B cell (primary cell): ENCODE measurements at regions not wholly inside any gene's neighbourhood (a gene's known extent, or its start where the extent isn't known, plus 50 kb on each side); places are given as distances from the start of the nearest gene placed in this dataset.

Source experiments
- ATAC-seq: fragments of 200-7000 bp; cut with Tn5 transposase; one replicate; pipeline ENCODE4 v1.10.0; 2021; ENCODE audit warnings: low read depth, mild to moderate bottlenecking, moderate number of reproducible peaks, moderate library complexity
- CTCF ChIA-PET: fragments of 350-600 bp; sonication (Branson Sonifier 250); formaldehyde crosslinking; loops from one replicate; lab custom pipeline; 2021; ENCODE audit warnings: antibody characterized with exemption, inconsistent platforms; lab: Charles Lee
- POLR2A ChIA-PET: fragments of 350-600 bp; sonication (Branson Sonifier 250); formaldehyde crosslinking; loops from one replicate; lab custom pipeline; 2021; ENCODE audit warnings: antibody characterized with exemption; lab: Charles Lee
- DNase-seq: peaks from one replicate; pipeline ENCODE4 v3.0.0; 2013
- H2AFZ ChIP-seq: 2 replicates; pipeline ENCODE4 v1.6.1; 2012; ENCODE audit warnings: mild to moderate bottlenecking, low read depth, low read length; ENCODE audit not compliant: insufficient read depth, poor library complexity, severe bottlenecking
- H3K27ac ChIP-seq, 2 donors: 1 replicate in 1 of 2; 2 replicates in 1 of 2; pipeline ENCODE4 v1.5.1; 2012 to 2013; ENCODE audit warnings: low read length in 2 of 2, mild to moderate bottlenecking in 2 of 2, moderate library complexity in 1 of 2
- H3K27me3 ChIP-seq, 4 experiments: fragments of 200-600 bp in 1 of 4; sonication (generic) in 1 of 4; replicated peaks in 1 of 4; 1 replicate in 2 of 4; 2 replicates in 2 of 4; pipeline versions ENCODE4 v1.6.1 to v1.7.0; 2013 to 2016; ENCODE audit warnings: low read length in 3 of 4, mild to moderate bottlenecking in 2 of 4, mixed read lengths in 1 of 4, moderate library complexity in 1 of 4; ENCODE audit not compliant: insufficient read depth in 4 of 4, control insufficient read depth in 3 of 4; ENCODE audit errors: control extremely low read depth in 1 of 4
- H3K36me3 ChIP-seq, 2 experiments: replicated peaks in 1 of 2; 1 replicate in 1 of 2; 2 replicates in 1 of 2; pipeline versions ENCODE4 v1.6.1 to v1.7.1; 2013; ENCODE audit warnings: low read length in 1 of 2; ENCODE audit not compliant: insufficient read depth in 2 of 2, control insufficient read depth in 1 of 2; ENCODE audit errors: control extremely low read depth in 1 of 2, extremely low read depth in 1 of 2
- H3K4me1 ChIP-seq, 2 donors: fragments of 200-600 bp in 1 of 2; sonication (generic) in 1 of 2; 1 replicate in 1 of 2; 2 replicates in 1 of 2; pipeline versions ENCODE4 v1.5.1 to v1.6.1; 2013 to 2017; ENCODE audit warnings: low read length in 2 of 2; ENCODE audit not compliant: control insufficient read depth in 2 of 2, insufficient read depth in 2 of 2
- H3K4me2 ChIP-seq: replicated peaks from 2 replicates; pipeline ENCODE3; 2012; ENCODE audit warnings: mild to moderate bottlenecking, low read depth, low read length; ENCODE audit not compliant: poor library complexity, severe bottlenecking
- H3K4me3 ChIP-seq, 5 experiments: fragments of 200-600 bp in 1 of 5; sonication (generic) in 1 of 5; 1 replicate in 3 of 5; 2 replicates in 2 of 5; pipeline versions ENCODE4 v1.5.1 to v1.7.0; 2011 to 2016; ENCODE audit warnings: low read length in 4 of 5, mild to moderate bottlenecking in 4 of 5, low read depth in 2 of 5, control low read depth in 1 of 5, moderate library complexity in 1 of 5; ENCODE audit not compliant: insufficient read depth in 1 of 5; ENCODE audit errors: control extremely low read depth in 1 of 5, extremely low read depth in 1 of 5
- H3K79me2 ChIP-seq: fragments of 200-600 bp; sonication (generic); one replicate; pipeline ENCODE4 v1.6.0; 2016; ENCODE audit warnings: low read length; ENCODE audit not compliant: control insufficient read depth, insufficient read depth
- H3K9ac ChIP-seq: fragments of 200-600 bp; sonication (generic); 2 replicates; pipeline ENCODE4 v1.6.1; 2017; ENCODE audit warnings: mild to moderate bottlenecking, low read length, moderate library complexity
- H3K9me3 ChIP-seq, 3 donors: one replicate each; pipeline versions ENCODE4 v1.6.1 to v1.7.1; 2013; ENCODE audit warnings: low read length in 2 of 3; ENCODE audit not compliant: control insufficient read depth in 2 of 3, insufficient read depth in 1 of 3; ENCODE audit errors: control extremely low read depth in 1 of 3
- H4K20me1 ChIP-seq: 2 replicates; pipeline ENCODE4 v1.6.0; 2012; ENCODE audit warnings: mild to moderate bottlenecking, low read length; ENCODE audit not compliant: insufficient read depth, control insufficient read depth, poor library complexity, severe bottlenecking
- H3K27ac Mint-ChIP-seq: one replicate; pipeline ENCODE4 v1.8.0; 2021; ENCODE audit warnings: mixed read lengths
- H3K27me3 Mint-ChIP-seq: one replicate; pipeline ENCODE4 v1.8.0; 2021; ENCODE audit warnings: mixed read lengths
- H3K4me1 Mint-ChIP-seq: one replicate; pipeline ENCODE4 v1.8.0; 2021; ENCODE audit warnings: mixed read lengths
- H3K4me3 Mint-ChIP-seq: one replicate; pipeline ENCODE4 v1.8.0; 2021; ENCODE audit warnings: mixed read lengths
- H3K9me3 Mint-ChIP-seq: one replicate; pipeline ENCODE4 v1.8.0; 2022; ENCODE audit warnings: mixed read lengths; ENCODE audit not compliant: insufficient read depth
- EZH2 ChIP-seq: IDR thresholded peaks from 2 replicates; pipeline ENCODE4 v1.6.1; 2012; ENCODE audit warnings: borderline replicate concordance, low read depth, mild to moderate bottlenecking, moderate library complexity, low read length; ENCODE audit not compliant: insufficient read depth, poor library complexity, severe bottlenecking
- WGBS: methylation state at CpG from one replicate; pipeline ENCODE4 v1.1.5; 2013; ENCODE audit warnings: missing lambda C conversion rate; ENCODE audit not compliant: insufficient coverage; 5-methylcytosine and 5-hydroxymethylcytosine counted together
- intact Hi-C: fragments of 100-400 bp; cut with micrococcal nuclease; formaldehyde crosslinking; loops from one replicate; pipeline ENCODE4 v1.10.0; 2022
- TF ChIP-seq, protein P1 (sequence below): fragments of 200-600 bp; IDR thresholded peaks from one replicate; pipeline ENCODE4 v1.8.0; 2022; ENCODE audit warnings: antibody characterized with exemption, mild to moderate bottlenecking

DNA sequence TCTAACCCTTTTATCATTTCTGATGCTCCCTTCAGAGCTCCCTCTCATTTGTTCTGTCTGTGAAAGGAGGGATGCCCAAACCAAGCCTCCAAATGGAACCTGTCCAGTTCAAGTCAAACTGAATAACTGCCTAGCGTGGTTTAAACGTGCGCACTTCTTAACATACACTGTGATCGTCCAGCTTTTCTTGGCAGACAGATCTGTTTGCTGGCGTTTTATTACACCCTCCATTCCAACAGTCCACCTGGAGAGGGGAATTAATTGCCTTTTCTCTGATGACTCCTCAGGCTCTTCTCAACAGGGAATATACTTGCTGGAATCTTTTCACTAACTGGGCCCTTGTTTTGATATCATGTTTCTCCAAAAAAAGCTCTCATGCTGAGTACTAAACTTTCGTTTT lies 379.2 kb upstream of the POU3F3 start:
- Histone ChIP-seq H3K9me3 (no peaks in the 10 kb centered on the region), H3K4me2 (no peak overlapping the region), H3K4me3 (no peak overlapping the region), H3K36me3 (no peaks in the 10 kb centered on the region), H2AFZ (no peak overlapping the region), H3K27me3 (no peaks in the 10 kb centered on the region), H3K27ac (no peak overlapping the region), H3K79me2 (no peaks in the 10 kb centered on the region), H3K9ac (no peak overlapping the region), H4K20me1 (no peaks in the 10 kb centered on the region), H3K4me1 (no peaks in the 10 kb centered on the region)
- H3K9me3 Mint-ChIP-seq: no peaks in the 10 kb centered on the region
- no peak overlapping the region for H3K4me3 Mint-ChIP-seq
- intact Hi-C loops: no loop called here
- POLR2A ChIA-PET: no interaction called here
- no peak overlapping the region for H3K27ac Mint-ChIP-seq
- ATAC-seq: no peak
- TF ChIP-seq, protein P1, sequence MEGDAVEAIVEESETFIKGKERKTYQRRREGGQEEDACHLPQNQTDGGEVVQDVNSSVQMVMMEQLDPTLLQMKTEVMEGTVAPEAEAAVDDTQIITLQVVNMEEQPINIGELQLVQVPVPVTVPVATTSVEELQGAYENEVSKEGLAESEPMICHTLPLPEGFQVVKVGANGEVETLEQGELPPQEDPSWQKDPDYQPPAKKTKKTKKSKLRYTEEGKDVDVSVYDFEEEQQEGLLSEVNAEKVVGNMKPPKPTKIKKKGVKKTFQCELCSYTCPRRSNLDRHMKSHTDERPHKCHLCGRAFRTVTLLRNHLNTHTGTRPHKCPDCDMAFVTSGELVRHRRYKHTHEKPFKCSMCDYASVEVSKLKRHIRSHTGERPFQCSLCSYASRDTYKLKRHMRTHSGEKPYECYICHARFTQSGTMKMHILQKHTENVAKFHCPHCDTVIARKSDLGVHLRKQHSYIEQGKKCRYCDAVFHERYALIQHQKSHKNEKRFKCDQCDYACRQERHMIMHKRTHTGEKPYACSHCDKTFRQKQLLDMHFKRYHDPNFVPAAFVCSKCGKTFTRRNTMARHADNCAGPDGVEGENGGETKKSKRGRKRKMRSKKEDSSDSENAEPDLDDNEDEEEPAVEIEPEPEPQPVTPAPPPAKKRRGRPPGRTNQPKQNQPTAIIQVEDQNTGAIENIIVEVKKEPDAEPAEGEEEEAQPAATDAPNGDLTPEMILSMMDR: no peak
- no peak for TF ChIP-seq EZH2
- no peak for DNase-seq
- WGBS: 100% methylated on average over 1 of the region's 6 CpGs
- no peaks in the 10 kb centered on the region for H3K4me1 Mint-ChIP-seq
- H3K27me3 Mint-ChIP-seq: no peaks in the 10 kb centered on the region
- CTCF ChIA-PET: no interaction called here

DNA sequence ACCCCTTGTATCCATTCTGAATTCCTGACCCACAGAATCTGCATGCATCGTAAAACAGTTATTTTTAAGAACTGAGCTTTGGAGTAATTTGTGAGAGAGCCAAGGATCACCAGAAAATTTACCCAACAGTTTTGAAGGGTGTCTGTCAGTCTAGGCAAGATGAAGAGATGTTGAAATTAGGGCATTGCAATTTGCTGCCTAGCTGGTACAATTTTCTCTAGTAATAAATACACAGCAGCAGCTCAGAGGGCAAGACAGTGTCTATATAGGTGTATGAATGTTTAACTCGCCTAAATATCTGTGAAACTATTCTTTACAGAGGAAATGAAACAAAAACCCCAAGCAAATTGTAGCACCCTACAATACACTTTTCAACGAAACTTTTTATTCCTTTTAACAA lies 377.8 kb upstream of the POU3F3 start:
- TF ChIP-seq, protein P1: no peak
- TF ChIP-seq EZH2: no peak
- H3K9me3 Mint-ChIP-seq: no peaks in the 10 kb centered on the region
- Histone ChIP-seq H3K27me3 (no peaks in the 10 kb centered on the region), H4K20me1 (no peaks in the 10 kb centered on the region), H3K79me2 (no peaks in the 10 kb centered on the region), H3K36me3 (no peaks in the 10 kb centered on the region), H3K9ac (no peak overlapping the region), H3K4me2 (no peak overlapping the region), H3K4me3 (no peak overlapping the region), H2AFZ (no peak overlapping the region), H3K27ac (no peak overlapping the region), H3K4me1 (no peaks in the 10 kb centered on the region), H3K9me3 (no peaks in the 10 kb centered on the region)
- H3K4me1 Mint-ChIP-seq: no peaks in the 10 kb centered on the region
- H3K27ac Mint-ChIP-seq: no peak overlapping the region
- CTCF ChIA-PET: no interaction called here
- ATAC-seq (no peak), DNase-seq (no peak)
- no peak overlapping the region for H3K4me3 Mint-ChIP-seq
- POLR2A ChIA-PET: no interaction called here
- intact Hi-C loops: no loop called here
- WGBS: no CpG with 5 or more reads among the region's 3 CpGs
- H3K27me3 Mint-ChIP-seq: no peaks in the 10 kb centered on the region
